OCI-LY1 (cell line): ENCODE measurements at regions not wholly inside any gene's neighbourhood (a gene's known extent, or its start where the extent isn't known, plus 50 kb on each side); places are given as distances from the start of the nearest gene placed in this dataset.

Source experiments
- EZH2 ChIP-seq: fragments of 200-600 bp; sonication (generic), shearing (Covaris generic); IDR thresholded peaks from 2 replicates; pipeline ENCODE4 v1.8.0; 2017; ENCODE audit warnings: borderline replicate concordance, mixed run types, mild to moderate bottlenecking, antibody characterized with exemption, low read length, moderate library complexity, mixed read lengths
- TF ChIP-seq, protein P1 (sequence below): fragments of 200-600 bp; sonication (generic), shearing (Covaris generic); IDR thresholded peaks from 2 replicates; pipeline ENCODE4 v1.5.1; 2017; ENCODE audit warnings: mild to moderate bottlenecking, antibody characterized with exemption, low read length, moderate library complexity, mixed read lengths

DNA sequence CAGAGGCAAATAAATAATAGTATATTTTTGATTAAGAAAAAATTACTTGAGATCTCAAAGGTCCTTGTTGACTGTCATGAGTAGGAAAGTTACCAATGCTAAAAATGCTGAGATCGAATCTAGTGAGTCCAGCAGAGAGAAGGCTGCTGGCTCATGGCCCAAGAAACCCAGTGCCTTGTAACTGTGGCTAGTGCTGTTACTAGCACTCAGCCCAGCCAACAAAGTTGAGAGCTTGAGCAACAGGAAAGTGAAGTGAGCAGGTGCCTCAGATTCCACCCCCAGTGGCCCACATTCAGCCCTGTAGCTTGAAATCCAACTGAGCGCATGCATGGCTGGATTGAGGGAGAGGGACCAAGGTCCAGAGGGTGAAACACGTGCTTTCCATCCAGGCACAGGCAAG lies 398.2 kb downstream of the SHANK2 start:
- TF ChIP-seq, protein P1, sequence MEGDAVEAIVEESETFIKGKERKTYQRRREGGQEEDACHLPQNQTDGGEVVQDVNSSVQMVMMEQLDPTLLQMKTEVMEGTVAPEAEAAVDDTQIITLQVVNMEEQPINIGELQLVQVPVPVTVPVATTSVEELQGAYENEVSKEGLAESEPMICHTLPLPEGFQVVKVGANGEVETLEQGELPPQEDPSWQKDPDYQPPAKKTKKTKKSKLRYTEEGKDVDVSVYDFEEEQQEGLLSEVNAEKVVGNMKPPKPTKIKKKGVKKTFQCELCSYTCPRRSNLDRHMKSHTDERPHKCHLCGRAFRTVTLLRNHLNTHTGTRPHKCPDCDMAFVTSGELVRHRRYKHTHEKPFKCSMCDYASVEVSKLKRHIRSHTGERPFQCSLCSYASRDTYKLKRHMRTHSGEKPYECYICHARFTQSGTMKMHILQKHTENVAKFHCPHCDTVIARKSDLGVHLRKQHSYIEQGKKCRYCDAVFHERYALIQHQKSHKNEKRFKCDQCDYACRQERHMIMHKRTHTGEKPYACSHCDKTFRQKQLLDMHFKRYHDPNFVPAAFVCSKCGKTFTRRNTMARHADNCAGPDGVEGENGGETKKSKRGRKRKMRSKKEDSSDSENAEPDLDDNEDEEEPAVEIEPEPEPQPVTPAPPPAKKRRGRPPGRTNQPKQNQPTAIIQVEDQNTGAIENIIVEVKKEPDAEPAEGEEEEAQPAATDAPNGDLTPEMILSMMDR, result no peak
- TF ChIP-seq EZH2, result no peak
